Kidney (tissue), 13 donors: ENCODE measurements at regions not wholly inside any gene's neighbourhood (a gene's known extent, or its start where the extent isn't known, plus 50 kb on each side); places are given as distances from the start of the nearest gene placed in this dataset.
A peak's percentile ranks its signal among the peaks of the same experiment; 100 is the strongest.

ENCODE experiments used
- DNase-seq, 5 donors: peaks; one replicate each; pipeline ENCODE4 v3.0.0-alpha.2; 2013 to 2020
- FAIRE-seq: peaks from 2 replicates; lab custom pipeline; 2012; peaks lifted over from hg19 to GRCh38; lab: Jason Lieb, UNC
- H3K27ac ChIP-seq, 2 donors: one replicate each; pipeline ENCODE4 v1.7.0; 2013; ENCODE audit warnings: low read depth in 2 of 2, low read length in 2 of 2, inconsistent platforms in 1 of 2
- H3K27me3 ChIP-seq: one replicate; pipeline ENCODE4 v1.7.1; 2013; ENCODE audit warnings: low read length, inconsistent platforms; ENCODE audit not compliant: control insufficient read depth, insufficient read depth
- H3K36me3 ChIP-seq, 3 donors: one replicate each; pipeline versions ENCODE4 v1.7.0 to v1.7.1; 2013; ENCODE audit warnings: low read length in 3 of 3, control low read depth in 1 of 3, inconsistent platforms in 1 of 3; ENCODE audit not compliant: insufficient read depth in 3 of 3, control insufficient read depth in 2 of 3
- H3K4me1 ChIP-seq, 3 donors: one replicate each; pipeline versions ENCODE4 v1.7.0 to v1.7.1; 2013; ENCODE audit warnings: low read length in 3 of 3, inconsistent platforms in 1 of 3, low read depth in 1 of 3; ENCODE audit not compliant: control insufficient read depth in 2 of 3, insufficient read depth in 2 of 3
- H3K4me3 ChIP-seq, 3 donors: one replicate each; pipeline versions ENCODE4 v1.7.0 to v1.8.1; 2013; ENCODE audit warnings: low read length in 3 of 3, control low read depth in 1 of 3, inconsistent platforms in 1 of 3
- H3K9ac ChIP-seq, 3 donors: one replicate each; pipeline versions ENCODE4 v1.7.0 to v1.7.1; 2013; ENCODE audit warnings: low read length in 3 of 3, control low read depth in 1 of 3, inconsistent platforms in 1 of 3
- H3K9me3 ChIP-seq, 3 donors: one replicate each; pipeline versions ENCODE4 v1.7.0 to v1.7.1; 2013; ENCODE audit warnings: low read length in 3 of 3, control low read depth in 1 of 3, inconsistent platforms in 1 of 3; ENCODE audit not compliant: control insufficient read depth in 2 of 3, insufficient read depth in 1 of 3
- CTCF ChIP-seq: IDR thresholded peaks from 3 replicates; pipeline ENCODE4 v1.5.1; 2012; ENCODE audit warnings: mild to moderate bottlenecking, moderate library complexity, borderline replicate concordance; ENCODE audit not compliant: insufficient read depth; ENCODE audit errors: extremely low read depth
- intact Hi-C: fragments of 100-400 bp; cut with DNase I; formaldehyde crosslinking; loops from one replicate; pipeline ENCODE4 v1.11.1; 2022
- donor health status: control.
- donor health status: control.
- donor health status: control.
- donor health status: control.
- donor health status: control.
- donor health status: DM: yes; HTN: yes; CAD: no.
- donor health status: Normal renal cell carcinoma (clear cell type).

GRCh38 chr11:97454988-97455387, 1065.2 kb downstream of the JRKL start:
- no peaks in the 10 kb centered on the region for H3K36me3 ChIP-seq
- intact Hi-C loops, result no loop called here
- H3K27me3 ChIP-seq, result no peaks in the 10 kb centered on the region
- peak in 2 of 5 donors; percentile 6 to 26 for DNase-seq
- H3K4me3 ChIP-seq, result no peak overlapping the region
- H3K27ac ChIP-seq, result no peak overlapping the region
- peak; percentile 13 for TF ChIP-seq CTCF
- H3K9me3 ChIP-seq, result no peaks in the 10 kb centered on the region
- H3K9ac ChIP-seq, result no peak overlapping the region
- no peaks in the 10 kb centered on the region for H3K4me1 ChIP-seq
- FAIRE-seq, result no peak

GRCh38 chr11:97460091-97460490, 1070.3 kb downstream of the JRKL start:
- H3K4me3 ChIP-seq, result no peak overlapping the region
- no peaks in the 10 kb centered on the region for H3K4me1 ChIP-seq
- H3K36me3 ChIP-seq, result no peaks in the 10 kb centered on the region
- FAIRE-seq, result no peak
- H3K9me3 ChIP-seq, result peaks cover 0 to 3% (median 0%) of the 10 kb centered on the region in 3 donors
- intact Hi-C loops, result no loop called here
- no peak for DNase-seq
- H3K27ac ChIP-seq, result no peak overlapping the region
- H3K9ac ChIP-seq, result no peak overlapping the region
- no peak for TF ChIP-seq CTCF
- H3K27me3 ChIP-seq, result no peaks in the 10 kb centered on the region

GRCh38 chr11:97461044-97461880, 1071.4 kb downstream of the JRKL start:
- H3K4me3 ChIP-seq, result no peak overlapping the region
- TF ChIP-seq CTCF, result no peak
- H3K27me3 ChIP-seq, result no peaks in the 10 kb centered on the region
- no peaks in the 10 kb centered on the region for H3K4me1 ChIP-seq
- DNase-seq, result peak in 1 of 5 donors; percentile 55
- H3K36me3 ChIP-seq, result no peaks in the 10 kb centered on the region
- no peak overlapping the region for H3K9ac ChIP-seq
- H3K9me3 ChIP-seq, result peaks cover 0 to 3% (median 0%) of the 10 kb centered on the region in 3 donors
- H3K27ac ChIP-seq, result no peak overlapping the region
- intact Hi-C loops, result no loop called here
- FAIRE-seq, result no peak

GRCh38 chr11:97461934-97462333, 1072.1 kb downstream of the JRKL start:
- H3K36me3 ChIP-seq, result no peaks in the 10 kb centered on the region
- intact Hi-C loops, result no loop called here
- H3K27me3 ChIP-seq, result no peaks in the 10 kb centered on the region
- FAIRE-seq, result no peak
- no peak for TF ChIP-seq CTCF
- H3K4me3 ChIP-seq, result no peak overlapping the region
- no peak overlapping the region for H3K9ac ChIP-seq
- peak in 2 of 5 donors; percentile 5 to 23 for DNase-seq
- H3K27ac ChIP-seq, result no peak overlapping the region
- H3K9me3 ChIP-seq, result peaks cover 0 to 3% (median 0%) of the 10 kb centered on the region in 3 donors
- H3K4me1 ChIP-seq, result no peaks in the 10 kb centered on the region
